ENCODE measurements at regions not wholly inside any gene's neighbourhood (a gene's known extent, or its start where the extent isn't known, plus 50 kb on each side); places are given as distances from the start of the nearest gene placed in this dataset.

- TF ChIP-seq CTCF (IDR thresholded peaks at IDR 0.05; ENCODE audit: extremely low read depth, insufficient read depth, missing control alignments): peak; percentile 34
- no peak for DNase-seq (ENCODE audit: low spot score)
- in situ Hi-C loops (cut with MboI; ENCODE audit: low pct_unique_long_range_greater_than_20kb, low sequenced_read_pairs, unreplicated experiment): no loop called here
These were observed 400.3 kb upstream of the ADARB2 start for GRCh38 chr10:2137549-2138174.

- DNase-seq (ENCODE audit: low spot score): no peak
- no peak for TF ChIP-seq CTCF (IDR thresholded peaks at IDR 0.05; ENCODE audit: extremely low read depth, insufficient read depth, missing control alignments)
- in situ Hi-C loops (cut with MboI; ENCODE audit: low pct_unique_long_range_greater_than_20kb, low sequenced_read_pairs, unreplicated experiment): no loop called here
These were observed 393.5 kb upstream of the ADARB2 start for GRCh38 chr10:2130705-2131305.

- TF ChIP-seq CTCF (IDR thresholded peaks at IDR 0.05; ENCODE audit: extremely low read depth, insufficient read depth, missing control alignments): no peak
- in situ Hi-C loops (cut with MboI; ENCODE audit: low pct_unique_long_range_greater_than_20kb, low sequenced_read_pairs, unreplicated experiment): no loop called here
- no peak for DNase-seq (ENCODE audit: low spot score)
These were observed 391.7 kb upstream of the ADARB2 start for GRCh38 chr10:2128991-2129390.

GRCh38 chr10:2124135-2124534 is 386.8 kb upstream of the ADARB2 start:
- TF ChIP-seq CTCF (IDR thresholded peaks at IDR 0.05; ENCODE audit: extremely low read depth, insufficient read depth, missing control alignments): no peak
- no peak for DNase-seq (ENCODE audit: low spot score)
- in situ Hi-C loops (cut with MboI; ENCODE audit: low pct_unique_long_range_greater_than_20kb, low sequenced_read_pairs, unreplicated experiment): no loop called here

- no peak for TF ChIP-seq CTCF (IDR thresholded peaks at IDR 0.05; ENCODE audit: extremely low read depth, insufficient read depth, missing control alignments)
- in situ Hi-C loops (cut with MboI; ENCODE audit: low pct_unique_long_range_greater_than_20kb, low sequenced_read_pairs, unreplicated experiment): no loop called here
- no peak for DNase-seq (ENCODE audit: low spot score)
These were observed 385.3 kb upstream of the ADARB2 start for GRCh38 chr10:2122431-2123124.

GRCh38 chr10:2121929-2122328 is 384.6 kb upstream of the ADARB2 start:
- DNase-seq (ENCODE audit: low spot score): no peak
- in situ Hi-C loops (cut with MboI; ENCODE audit: low pct_unique_long_range_greater_than_20kb, low sequenced_read_pairs, unreplicated experiment): no loop called here
- no peak for TF ChIP-seq CTCF (IDR thresholded peaks at IDR 0.05; ENCODE audit: extremely low read depth, insufficient read depth, missing control alignments)

Data from GM13977 (cell line).